Testis (tissue), 2 donors: ENCODE measurements at regions not wholly inside any gene's neighbourhood (a gene's known extent, or its start where the extent isn't known, plus 50 kb on each side); places are given as distances from the start of the nearest gene placed in this dataset.
"Not testable (repeated sequence)": the region's sequence is repeated elsewhere in the genome, so short reads cannot be mapped to it uniquely, and the experiment has no call there.

Source experiments
- DNase-seq: peaks from one replicate; pipeline ENCODE4 v3.0.0-alpha.2; 2019
- H3K27ac ChIP-seq, 2 donors: fragments of 200-600 bp; sonication (generic); one replicate each; pipeline ENCODE4 v1.5.1; 2019
- H3K27me3 ChIP-seq: fragments of 200-600 bp; sonication (generic); one replicate; pipeline ENCODE4 v1.5.1; 2019
- H3K36me3 ChIP-seq: fragments of 200-600 bp; sonication (generic); one replicate; pipeline ENCODE4 v1.5.1; 2017; ENCODE audit warnings: low read depth; ENCODE audit errors: missing control alignments
- H3K4me1 ChIP-seq: fragments of 200-600 bp; sonication (generic); one replicate; pipeline ENCODE4 v1.5.1; 2019
- H3K4me3 ChIP-seq, 2 donors: fragments of 200-600 bp; sonication (generic); one replicate each; pipeline ENCODE4 v1.5.1; 2017 to 2019
- H3K9me3 ChIP-seq: fragments of 200-600 bp; sonication (generic); one replicate; pipeline ENCODE4 v1.5.1; 2017
- CTCF ChIP-seq, 3 experiments: fragments of 450-650 bp in 2 of 3; fragments of 200-600 bp in 1 of 3; sonication (generic) in 1 of 3; IDR thresholded peaks; one replicate each; pipeline ENCODE4 v1.5.1; 2016 to 2019; ENCODE audit warnings: antibody characterized with exemption in 3 of 3, mild to moderate bottlenecking in 2 of 3, moderate library complexity in 1 of 3
- POLR2A ChIP-seq: fragments of 450-650 bp; IDR thresholded peaks from one replicate; pipeline ENCODE4 v1.6.1; 2017; ENCODE audit warnings: antibody characterized with exemption, mild to moderate bottlenecking, moderate library complexity
- WGBS, 2 donors: methylation state at CpG; one replicate each; pipeline ENCODE4 v1.1.5; 2018; 5-methylcytosine and 5-hydroxymethylcytosine counted together
- intact Hi-C: fragments of 100-400 bp; cut with DNase I; formaldehyde crosslinking; loops from one replicate; pipeline ENCODE4 v1.15.1; 2023; ENCODE audit warnings: low total_unique reads

GRCh38 chr4:27790911-27791310, 930.3 kb downstream of the STIM2 start:
- Histone ChIP-seq H3K36me3 (no peaks in the 10 kb centered on the region), H3K27me3 (no peaks in the 10 kb centered on the region), H3K4me3 (no peak overlapping the region), H3K9me3 (no peaks in the 10 kb centered on the region), H3K4me1 (no peaks in the 10 kb centered on the region), H3K27ac (no peak overlapping the region)
- 87 to 88% methylated on average over 5 of the region's 5 CpGs for whole genome bisulfite sequencing, 2 donors
- no peak for TF ChIP-seq CTCF (IDR thresholded peaks at IDR 0.05)
- no peak for TF ChIP-seq POLR2A
- no peak for DNase-seq
- intact Hi-C loops = no loop called here

GRCh38 chr4:27791640-27792039, 931.0 kb downstream of the STIM2 start:
- H3K4me1 ChIP-seq = no peaks in the 10 kb centered on the region
- no peak for DNase-seq
- TF ChIP-seq POLR2A = no peak
- no peak for TF ChIP-seq CTCF (IDR thresholded peaks at IDR 0.05)
- H3K27me3 ChIP-seq = no peaks in the 10 kb centered on the region
- H3K9me3 ChIP-seq = no peaks in the 10 kb centered on the region
- H3K27ac ChIP-seq = no peak overlapping the region
- 66 to 74% methylated on average over 4 of the region's 4 CpGs for WGBS, 2 donors
- H3K36me3 ChIP-seq = no peaks in the 10 kb centered on the region
- intact Hi-C loops = no loop called here
- H3K4me3 ChIP-seq = no peak overlapping the region

GRCh38 chr4:27807207-27807606, 946.6 kb downstream of the STIM2 start:
- intact Hi-C loops = no loop called here
- no peak for TF ChIP-seq CTCF (IDR thresholded peaks at IDR 0.05)
- no peak for TF ChIP-seq POLR2A
- Histone ChIP-seq H3K9me3 (no peaks in the 10 kb centered on the region), H3K27me3 (no peaks in the 10 kb centered on the region), H3K27ac (no peak overlapping the region), H3K4me3 (no peak overlapping the region), H3K36me3 (no peaks in the 10 kb centered on the region), H3K4me1 (no peaks in the 10 kb centered on the region)
- no peak for DNase-seq
- WGBS, 2 donors = 66 to 72% methylated on average over 3 of the region's 3 CpGs

GRCh38 chr4:27811948-27812347, 951.3 kb downstream of the STIM2 start:
- intact Hi-C loops = no loop called here
- Histone ChIP-seq H3K9me3 (no peaks in the 10 kb centered on the region), H3K4me3 (no peak overlapping the region), H3K27ac (no peak overlapping the region), H3K36me3 (no peaks in the 10 kb centered on the region), H3K4me1 (no peaks in the 10 kb centered on the region), H3K27me3 (no peaks in the 10 kb centered on the region)
- WGBS, 2 donors = 71 to 87% methylated on average over 3 of the region's 3 CpGs
- TF ChIP-seq POLR2A (no peak), CTCF (IDR thresholded peaks at IDR 0.05) (no peak)
- no peak for DNase-seq

GRCh38 chr4:27813226-27813625, 952.6 kb downstream of the STIM2 start:
- H3K4me3 ChIP-seq, H3K27me3 ChIP-seq, H3K4me1 ChIP-seq, H3K36me3 ChIP-seq, H3K9me3 ChIP-seq, DNase-seq, intact Hi-C loops, H3K27ac ChIP-seq: not testable (repeated sequence)
- WGBS, 2 donors = 0 to 7% methylated on average over 6 of the region's 6 CpGs

GRCh38 chr4:27813699-27814425, 953.2 kb downstream of the STIM2 start:
- H3K27ac ChIP-seq, intact Hi-C loops, H3K27me3 ChIP-seq, H3K9me3 ChIP-seq, H3K4me3 ChIP-seq, H3K36me3 ChIP-seq, DNase-seq, H3K4me1 ChIP-seq: not testable (repeated sequence)
- WGBS, 2 donors = 36 to 48% methylated on average over 18 of the region's 18 CpGs
